ENCODE measurements at regions not wholly inside any gene's neighbourhood (a gene's known extent, or its start where the extent isn't known, plus 50 kb on each side); places are given as distances from the start of the nearest gene placed in this dataset.
"Not testable (repeated sequence)": the region's sequence is repeated elsewhere in the genome, so short reads cannot be mapped to it uniquely, and the experiment has no call there.

GRCh38 chr7:56199639-56200038 lies 83.4 kb upstream of the NUPR2 start (continued):
- TF ChIP-seq STAT6 (CRISPR knock-in tag; conservative IDR thresholded peaks at IDR 0.05; ENCODE audit: low read depth) (no peak), CDX4 (CRISPR knock-in tag; IDR thresholded peaks at IDR 0.05; ENCODE audit: borderline replicate concordance) (no peak), HMGA2 (CRISPR knock-in tag; IDR thresholded peaks at IDR 0.05) (no peak)

GRCh38 chr7:56196195-56196594 lies 80.0 kb upstream of the NUPR2 start:
- H3K4me3 Mint-ChIP-seq; ATAC-seq; CTCF ChIA-PET; H3K27ac Mint-ChIP-seq; DNase-seq (ENCODE audit: low spot score); POLR2A ChIA-PET; H3K4me1 Mint-ChIP-seq: not testable (repeated sequence)
- H3K36me3 Mint-ChIP-seq = peaks cover 69% of the 10 kb centered on the region
- H3K27me3 Mint-ChIP-seq (ENCODE audit: low read depth) = peaks cover 34% of the 10 kb centered on the region
- H3K9me3 Mint-ChIP-seq = peaks cover 70% of the 10 kb centered on the region

GRCh38 chr7:56188823-56189346 lies 72.7 kb upstream of the NUPR2 start:
- CTCF ChIA-PET = no interaction called here

GRCh38 chr7:56188376-56188775 lies 72.2 kb upstream of the NUPR2 start:
- ChIA-PET CTCF (no interaction called here), POLR2A (no interaction called here)
- H3K4me1 Mint-ChIP-seq = no peaks in the 10 kb centered on the region
- ATAC-seq = no peak
- no peak overlapping the region for H3K4me3 Mint-ChIP-seq
- peaks cover 77% of the 10 kb centered on the region for H3K36me3 Mint-ChIP-seq
- no peak overlapping the region for H3K27ac Mint-ChIP-seq
- H3K27me3 Mint-ChIP-seq (ENCODE audit: low read depth) = peaks cover 14% of the 10 kb centered on the region
- H3K9me3 Mint-ChIP-seq = peaks cover 81% of the 10 kb centered on the region
- DNase-seq (ENCODE audit: low spot score) = no peak
- no peak for TF ChIP-seq ESRRA (CRISPR knock-in tag; IDR thresholded peaks at IDR 0.05; ENCODE audit: borderline replicate concordance)
- TF ChIP-seq, protein P1, sequence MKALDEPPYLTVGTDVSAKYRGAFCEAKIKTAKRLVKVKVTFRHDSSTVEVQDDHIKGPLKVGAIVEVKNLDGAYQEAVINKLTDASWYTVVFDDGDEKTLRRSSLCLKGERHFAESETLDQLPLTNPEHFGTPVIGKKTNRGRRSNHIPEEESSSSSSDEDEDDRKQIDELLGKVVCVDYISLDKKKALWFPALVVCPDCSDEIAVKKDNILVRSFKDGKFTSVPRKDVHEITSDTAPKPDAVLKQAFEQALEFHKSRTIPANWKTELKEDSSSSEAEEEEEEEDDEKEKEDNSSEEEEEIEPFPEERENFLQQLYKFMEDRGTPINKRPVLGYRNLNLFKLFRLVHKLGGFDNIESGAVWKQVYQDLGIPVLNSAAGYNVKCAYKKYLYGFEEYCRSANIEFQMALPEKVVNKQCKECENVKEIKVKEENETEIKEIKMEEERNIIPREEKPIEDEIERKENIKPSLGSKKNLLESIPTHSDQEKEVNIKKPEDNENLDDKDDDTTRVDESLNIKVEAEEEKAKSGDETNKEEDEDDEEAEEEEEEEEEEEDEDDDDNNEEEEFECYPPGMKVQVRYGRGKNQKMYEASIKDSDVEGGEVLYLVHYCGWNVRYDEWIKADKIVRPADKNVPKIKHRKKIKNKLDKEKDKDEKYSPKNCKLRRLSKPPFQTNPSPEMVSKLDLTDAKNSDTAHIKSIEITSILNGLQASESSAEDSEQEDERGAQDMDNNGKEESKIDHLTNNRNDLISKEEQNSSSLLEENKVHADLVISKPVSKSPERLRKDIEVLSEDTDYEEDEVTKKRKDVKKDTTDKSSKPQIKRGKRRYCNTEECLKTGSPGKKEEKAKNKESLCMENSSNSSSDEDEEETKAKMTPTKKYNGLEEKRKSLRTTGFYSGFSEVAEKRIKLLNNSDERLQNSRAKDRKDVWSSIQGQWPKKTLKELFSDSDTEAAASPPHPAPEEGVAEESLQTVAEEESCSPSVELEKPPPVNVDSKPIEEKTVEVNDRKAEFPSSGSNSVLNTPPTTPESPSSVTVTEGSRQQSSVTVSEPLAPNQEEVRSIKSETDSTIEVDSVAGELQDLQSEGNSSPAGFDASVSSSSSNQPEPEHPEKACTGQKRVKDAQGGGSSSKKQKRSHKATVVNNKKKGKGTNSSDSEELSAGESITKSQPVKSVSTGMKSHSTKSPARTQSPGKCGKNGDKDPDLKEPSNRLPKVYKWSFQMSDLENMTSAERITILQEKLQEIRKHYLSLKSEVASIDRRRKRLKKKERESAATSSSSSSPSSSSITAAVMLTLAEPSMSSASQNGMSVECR (CRISPR knock-in tag; IDR thresholded peaks at IDR 0.05; ENCODE audit: borderline replicate concordance) = no peak
- TF ChIP-seq, protein P2, sequence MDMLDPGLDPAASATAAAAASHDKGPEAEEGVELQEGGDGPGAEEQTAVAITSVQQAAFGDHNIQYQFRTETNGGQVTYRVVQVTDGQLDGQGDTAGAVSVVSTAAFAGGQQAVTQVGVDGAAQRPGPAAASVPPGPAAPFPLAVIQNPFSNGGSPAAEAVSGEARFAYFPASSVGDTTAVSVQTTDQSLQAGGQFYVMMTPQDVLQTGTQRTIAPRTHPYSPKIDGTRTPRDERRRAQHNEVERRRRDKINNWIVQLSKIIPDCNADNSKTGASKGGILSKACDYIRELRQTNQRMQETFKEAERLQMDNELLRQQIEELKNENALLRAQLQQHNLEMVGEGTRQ (CRISPR knock-in tag; IDR thresholded peaks at IDR 0.05) = no peak
- TF ChIP-seq NFE2L1 (CRISPR knock-in tag; IDR thresholded peaks at IDR 0.05) = no peak
- no peak for TF ChIP-seq ERG (CRISPR knock-in tag; IDR thresholded peaks at IDR 0.05)
- TF ChIP-seq, protein P3, sequence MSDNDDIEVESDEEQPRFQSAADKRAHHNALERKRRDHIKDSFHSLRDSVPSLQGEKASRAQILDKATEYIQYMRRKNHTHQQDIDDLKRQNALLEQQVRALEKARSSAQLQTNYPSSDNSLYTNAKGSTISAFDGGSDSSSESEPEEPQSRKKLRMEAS (CRISPR knock-in tag; IDR thresholded peaks at IDR 0.05) = no peak
- no peak for TF ChIP-seq ELF4 (CRISPR knock-in tag; IDR thresholded peaks at IDR 0.05; ENCODE audit: low read depth)
- TF ChIP-seq GTF2I (CRISPR knock-in tag; conservative IDR thresholded peaks at IDR 0.05) = no peak

More at GRCh38 chr7:56188823-56189346, 72.7 kb upstream of the NUPR2 start:
- no peak overlapping the region for H3K27ac Mint-ChIP-seq
- no peak for ATAC-seq
- H3K9me3 Mint-ChIP-seq = peaks cover 81% of the 10 kb centered on the region
- H3K4me3 Mint-ChIP-seq = no peak overlapping the region
- H3K4me1 Mint-ChIP-seq = no peaks in the 10 kb centered on the region
- no peak for DNase-seq (ENCODE audit: low spot score)
- H3K36me3 Mint-ChIP-seq = peaks cover 77% of the 10 kb centered on the region
- POLR2A ChIA-PET = no interaction called here
- no peak for TF ChIP-seq TCF7 (CRISPR knock-in tag; IDR thresholded peaks at IDR 0.05; ENCODE audit: low read depth)
- TF ChIP-seq, protein P4, sequence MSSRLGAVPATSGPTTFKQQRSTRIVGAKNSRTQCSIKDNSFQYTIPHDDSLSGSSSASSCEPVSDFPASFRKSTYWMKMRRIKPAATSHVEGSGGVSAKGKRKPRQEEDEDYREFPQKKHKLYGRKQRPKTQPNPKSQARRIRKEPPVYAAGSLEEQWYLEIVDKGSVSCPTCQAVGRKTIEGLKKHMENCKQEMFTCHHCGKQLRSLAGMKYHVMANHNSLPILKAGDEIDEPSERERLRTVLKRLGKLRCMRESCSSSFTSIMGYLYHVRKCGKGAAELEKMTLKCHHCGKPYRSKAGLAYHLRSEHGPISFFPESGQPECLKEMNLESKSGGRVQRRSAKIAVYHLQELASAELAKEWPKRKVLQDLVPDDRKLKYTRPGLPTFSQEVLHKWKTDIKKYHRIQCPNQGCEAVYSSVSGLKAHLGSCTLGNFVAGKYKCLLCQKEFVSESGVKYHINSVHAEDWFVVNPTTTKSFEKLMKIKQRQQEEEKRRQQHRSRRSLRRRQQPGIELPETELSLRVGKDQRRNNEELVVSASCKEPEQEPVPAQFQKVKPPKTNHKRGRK (CRISPR knock-in tag; IDR thresholded peaks at IDR 0.05; ENCODE audit: borderline replicate concordance) = no peak
- TF ChIP-seq KAT7 (CRISPR knock-in tag; IDR thresholded peaks at IDR 0.05; ENCODE audit: borderline replicate concordance) = no peak
- TF ChIP-seq ZNF423 (CRISPR knock-in tag; IDR thresholded peaks at IDR 0.05) = no peak
- TF ChIP-seq ZNF396 (CRISPR knock-in tag; IDR thresholded peaks at IDR 0.05; ENCODE audit: borderline replicate concordance) = no peak
- no peak for TF ChIP-seq IRF2 (CRISPR knock-in tag; IDR thresholded peaks at IDR 0.05; ENCODE audit: borderline replicate concordance, low read depth)
- TF ChIP-seq, protein P5, sequence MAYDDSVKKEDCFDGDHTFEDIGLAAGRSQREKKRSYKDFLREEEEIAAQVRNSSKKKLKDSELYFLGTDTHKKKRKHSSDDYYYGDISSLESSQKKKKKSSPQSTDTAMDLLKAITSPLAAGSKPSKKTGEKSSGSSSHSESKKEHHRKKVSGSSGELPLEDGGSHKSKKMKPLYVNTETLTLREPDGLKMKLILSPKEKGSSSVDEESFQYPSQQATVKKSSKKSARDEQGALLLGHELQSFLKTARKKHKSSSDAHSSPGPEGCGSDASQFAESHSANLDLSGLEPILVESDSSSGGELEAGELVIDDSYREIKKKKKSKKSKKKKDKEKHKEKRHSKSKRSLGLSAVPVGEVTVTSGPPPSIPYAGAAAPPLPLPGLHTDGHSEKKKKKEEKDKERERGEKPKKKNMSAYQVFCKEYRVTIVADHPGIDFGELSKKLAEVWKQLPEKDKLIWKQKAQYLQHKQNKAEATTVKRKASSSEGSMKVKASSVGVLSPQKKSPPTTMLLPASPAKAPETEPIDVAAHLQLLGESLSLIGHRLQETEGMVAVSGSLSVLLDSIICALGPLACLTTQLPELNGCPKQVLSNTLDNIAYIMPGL (CRISPR knock-in tag; IDR thresholded peaks at IDR 0.05) = no peak
- H3K27me3 Mint-ChIP-seq (ENCODE audit: low read depth) = peaks cover 18% of the 10 kb centered on the region

All from WTC11 (cell line).